ENCODE measurements at regions not wholly inside any gene's neighbourhood (a gene's known extent, or its start where the extent isn't known, plus 50 kb on each side); places are given as distances from the start of the nearest gene placed in this dataset.
A peak's percentile ranks its signal among the peaks of the same experiment; 100 is the strongest.

- H3K4me3 ChIP-seq: no peak overlapping the region
- DNase-seq (ENCODE audit: low spot score): no peak
- TF ChIP-seq CTCF (IDR thresholded peaks at IDR 0.05): no peak
- no peak overlapping the region for H3K27ac ChIP-seq
These were observed 100.2 kb upstream of the NAALADL2 start for GRCh38 chr3:174758943-174759342.

- Histone ChIP-seq H3K27ac (peak overlapping the region; percentile 4 to 44), H3K4me3 (peak overlapping the region; percentile 44)
- TF ChIP-seq CTCF (IDR thresholded peaks at IDR 0.05): no peak
- DNase-seq (ENCODE audit: low spot score): no peak
These were observed 91.7 kb upstream of the NAALADL2 start for GRCh38 chr3:174767406-174767805.

- no peak for DNase-seq (ENCODE audit: low spot score)
- H3K27ac ChIP-seq: peak overlapping the region; percentile 4 to 57
- H3K4me3 ChIP-seq: peak overlapping the region; percentile 44
- no peak for TF ChIP-seq CTCF (IDR thresholded peaks at IDR 0.05)
These were observed 91.2 kb upstream of the NAALADL2 start for GRCh38 chr3:174767853-174768382.

- no peak for TF ChIP-seq CTCF (IDR thresholded peaks at IDR 0.05)
- no peak for DNase-seq (ENCODE audit: low spot score)
- no peak overlapping the region for H3K4me3 ChIP-seq
- H3K27ac ChIP-seq: no peak overlapping the region
These were observed 90.0 kb upstream of the NAALADL2 start for GRCh38 chr3:174769171-174769570.

- no peak for DNase-seq (ENCODE audit: low spot score)
- H3K27ac ChIP-seq: peak overlapping the region in 1 of 2 donors; percentile 35
- no peak overlapping the region for H3K4me3 ChIP-seq
- no peak for TF ChIP-seq CTCF (IDR thresholded peaks at IDR 0.05)
These were observed 83.5 kb upstream of the NAALADL2 start for GRCh38 chr3:174775603-174776002.

- Histone ChIP-seq H3K4me3 (no peak overlapping the region), H3K27ac (no peak overlapping the region)
- DNase-seq (ENCODE audit: low spot score): no peak
- no peak for TF ChIP-seq CTCF (IDR thresholded peaks at IDR 0.05)
These were observed 83.0 kb upstream of the NAALADL2 start for GRCh38 chr3:174776123-174776522.

- Histone ChIP-seq H3K27ac (no peak overlapping the region), H3K4me3 (no peak overlapping the region)
- DNase-seq (ENCODE audit: low spot score): no peak
- no peak for TF ChIP-seq CTCF (IDR thresholded peaks at IDR 0.05)
These were observed 82.5 kb upstream of the NAALADL2 start for GRCh38 chr3:174776636-174777035.

All from coronary artery (tissue), 2 donors.